ENCODE measurements at regions not wholly inside any gene's neighbourhood (a gene's known extent, or its start where the extent isn't known, plus 50 kb on each side); places are given as distances from the start of the nearest gene placed in this dataset.

DNA sequence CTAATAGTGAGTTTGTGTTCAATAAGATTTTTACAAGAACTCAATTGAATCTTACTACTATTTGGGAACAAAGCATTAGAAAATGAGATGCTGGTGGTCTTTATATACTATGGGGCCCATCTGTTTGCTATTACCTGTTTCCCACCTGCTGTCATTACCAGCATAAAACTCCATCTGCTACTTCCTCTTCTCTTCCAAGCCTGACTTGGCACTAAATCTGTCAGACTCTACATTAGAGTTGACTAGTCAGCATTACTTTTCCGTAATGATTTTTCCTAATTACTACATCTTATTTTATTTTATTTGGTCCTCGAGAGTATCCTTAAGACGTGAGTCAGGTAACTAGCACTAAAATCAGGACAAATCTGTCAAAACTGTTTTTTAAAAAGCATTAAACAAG is 68.1 kb upstream of the KRR1 start:
- TF ChIP-seq, protein P1, sequence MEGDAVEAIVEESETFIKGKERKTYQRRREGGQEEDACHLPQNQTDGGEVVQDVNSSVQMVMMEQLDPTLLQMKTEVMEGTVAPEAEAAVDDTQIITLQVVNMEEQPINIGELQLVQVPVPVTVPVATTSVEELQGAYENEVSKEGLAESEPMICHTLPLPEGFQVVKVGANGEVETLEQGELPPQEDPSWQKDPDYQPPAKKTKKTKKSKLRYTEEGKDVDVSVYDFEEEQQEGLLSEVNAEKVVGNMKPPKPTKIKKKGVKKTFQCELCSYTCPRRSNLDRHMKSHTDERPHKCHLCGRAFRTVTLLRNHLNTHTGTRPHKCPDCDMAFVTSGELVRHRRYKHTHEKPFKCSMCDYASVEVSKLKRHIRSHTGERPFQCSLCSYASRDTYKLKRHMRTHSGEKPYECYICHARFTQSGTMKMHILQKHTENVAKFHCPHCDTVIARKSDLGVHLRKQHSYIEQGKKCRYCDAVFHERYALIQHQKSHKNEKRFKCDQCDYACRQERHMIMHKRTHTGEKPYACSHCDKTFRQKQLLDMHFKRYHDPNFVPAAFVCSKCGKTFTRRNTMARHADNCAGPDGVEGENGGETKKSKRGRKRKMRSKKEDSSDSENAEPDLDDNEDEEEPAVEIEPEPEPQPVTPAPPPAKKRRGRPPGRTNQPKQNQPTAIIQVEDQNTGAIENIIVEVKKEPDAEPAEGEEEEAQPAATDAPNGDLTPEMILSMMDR (IDR thresholded peaks at IDR 0.05; ENCODE audit: insufficient read depth, low read length), result no peak
- TF ChIP-seq POLR2AphosphoS5 (IDR thresholded peaks at IDR 0.05; ENCODE audit: low read depth), result no peak
